Cerebellar nuclear complex (tissue), 1 donor: ENCODE measurements at regions not wholly inside any gene's neighbourhood (a gene's known extent, or its start where the extent isn't known, plus 50 kb on each side); places are given as distances from the start of the nearest gene placed in this dataset.
"Not testable (repeated sequence)": the region's sequence is repeated elsewhere in the genome, so short reads cannot be mapped to it uniquely, and the experiment has no call there.

Experiments
- DNase-seq, 2 experiments: peaks; one replicate each; lab custom pipeline; 2025; lab: John Stamatoyannopoulos, UW

- DNase-seq = no peak
Measured at GRCh38 chr20:39773380-39774000, 811.3 kb downstream of the DHX35 start.

GRCh38 chr20:39767352-39767751 lies 805.2 kb downstream of the DHX35 start:
- no peak for DNase-seq

- DNase-seq = no peak
Measured at GRCh38 chr20:39766333-39766732, 804.2 kb downstream of the DHX35 start.

GRCh38 chr20:39762716-39763115 lies 800.6 kb downstream of the DHX35 start:
- no peak for DNase-seq

GRCh38 chr20:39758876-39759275 lies 796.7 kb downstream of the DHX35 start:
- DNase-seq = no peak

GRCh38 chr20:39756828-39757227 lies 794.7 kb downstream of the DHX35 start:
- DNase-seq = no peak

- DNase-seq = no peak
Measured at GRCh38 chr20:39756369-39756768, 794.2 kb downstream of the DHX35 start.

- DNase-seq = no peak
Measured at GRCh38 chr20:39752262-39752876, 790.2 kb downstream of the DHX35 start.

GRCh38 chr20:39751557-39752137 lies 789.5 kb downstream of the DHX35 start:
- DNase-seq = no peak

GRCh38 chr20:39745380-39745779 lies 783.2 kb downstream of the DHX35 start:
- no peak for DNase-seq

- no peak for DNase-seq
Measured at GRCh38 chr20:39738651-39739050, 776.5 kb downstream of the DHX35 start.

- no peak for DNase-seq
Measured at GRCh38 chr20:39736434-39737327, 774.5 kb downstream of the DHX35 start.

GRCh38 chr20:39725513-39725912 lies 763.4 kb downstream of the DHX35 start:
- not testable (repeated sequence) for DNase-seq

GRCh38 chr20:39719293-39719692 lies 757.1 kb downstream of the DHX35 start:
- no peak for DNase-seq

GRCh38 chr20:39717936-39718335 lies 755.8 kb downstream of the DHX35 start:
- DNase-seq = no peak

- no peak for DNase-seq
Measured at GRCh38 chr20:39716796-39717341, 754.7 kb downstream of the DHX35 start.

GRCh38 chr20:39713076-39713840 lies 751.1 kb downstream of the DHX35 start:
- DNase-seq = no peak

GRCh38 chr20:39706184-39706663 lies 744.1 kb downstream of the DHX35 start:
- DNase-seq = no peak

- DNase-seq = no peak
Measured at GRCh38 chr20:39705032-39705431, 742.9 kb downstream of the DHX35 start.

- not testable (repeated sequence) for DNase-seq
Measured at GRCh38 chr20:39703357-39703756, 741.2 kb downstream of the DHX35 start.

- no peak for DNase-seq
Measured at GRCh38 chr20:39702701-39703349, 740.7 kb downstream of the DHX35 start.
